Activated CD4-positive, alpha-beta T cell treated with anti-CD3 and anti-CD28 coated beads, Interleukin-2, Interleukin-6, amounts not matched to agents 100 ng/mL and 50 ng/mL, durations not matched to agents 16 hours and 8 hours (primary cell): ENCODE measurements at regions not wholly inside any gene's neighbourhood (a gene's known extent, or its start where the extent isn't known, plus 50 kb on each side); places are given as distances from the start of the nearest gene placed in this dataset.
"Not testable (repeated sequence)": the region's sequence is repeated elsewhere in the genome, so short reads cannot be mapped to it uniquely, and the experiment has no call there.

Source experiments
- DNase-seq: peaks from one replicate; pipeline ENCODE4 v3.0.0-alpha.2; 2020

- no peak for DNase-seq
Observed at GRCh38 chr1:82152356-82153271, 351.9 kb downstream of the ADGRL2 start.

GRCh38 chr1:82145656-82146055 lies 344.9 kb downstream of the ADGRL2 start:
- DNase-seq: no peak

- DNase-seq: no peak
Observed at GRCh38 chr1:82143108-82143833, 342.5 kb downstream of the ADGRL2 start.

- DNase-seq: no peak
Observed at GRCh38 chr1:82141390-82141789, 340.7 kb downstream of the ADGRL2 start.

- DNase-seq: no peak
Observed at GRCh38 chr1:82139751-82140468, 339.2 kb downstream of the ADGRL2 start.

- not testable (repeated sequence) for DNase-seq
Observed at GRCh38 chr1:82136351-82136750, 335.6 kb downstream of the ADGRL2 start.

- no peak for DNase-seq
Observed at GRCh38 chr1:82125866-82126265, 325.1 kb downstream of the ADGRL2 start.

- DNase-seq: no peak
Observed at GRCh38 chr1:82125119-82125518, 324.4 kb downstream of the ADGRL2 start.

- no peak for DNase-seq
Observed at GRCh38 chr1:82121421-82121820, 320.7 kb downstream of the ADGRL2 start.

GRCh38 chr1:82116105-82116504 lies 315.4 kb downstream of the ADGRL2 start:
- DNase-seq: no peak

- no peak for DNase-seq
Observed at GRCh38 chr1:82114887-82115286, 314.2 kb downstream of the ADGRL2 start.

- no peak for DNase-seq
Observed at GRCh38 chr1:82110366-82111254, 309.9 kb downstream of the ADGRL2 start.

GRCh38 chr1:82108843-82109242 lies 308.1 kb downstream of the ADGRL2 start:
- no peak for DNase-seq

GRCh38 chr1:82106672-82107071 lies 305.9 kb downstream of the ADGRL2 start:
- no peak for DNase-seq

GRCh38 chr1:82099170-82099569 lies 298.4 kb downstream of the ADGRL2 start:
- no peak for DNase-seq

GRCh38 chr1:82094136-82094535 lies 293.4 kb downstream of the ADGRL2 start:
- no peak for DNase-seq

- DNase-seq: no peak
Observed at GRCh38 chr1:82091729-82092128, 291.0 kb downstream of the ADGRL2 start.

GRCh38 chr1:82091265-82091664 lies 290.5 kb downstream of the ADGRL2 start:
- no peak for DNase-seq

- DNase-seq: no peak
Observed at GRCh38 chr1:82090104-82090503, 289.4 kb downstream of the ADGRL2 start.

- no peak for DNase-seq
Observed at GRCh38 chr1:82086739-82087138, 286.0 kb downstream of the ADGRL2 start.

- no peak for DNase-seq
Observed at GRCh38 chr1:82079607-82080006, 278.9 kb downstream of the ADGRL2 start.

GRCh38 chr1:82073659-82074058 lies 272.9 kb downstream of the ADGRL2 start:
- no peak for DNase-seq
